Type B pancreatic cell (in vitro differentiated cells): ENCODE measurements at regions not wholly inside any gene's neighbourhood (a gene's known extent, or its start where the extent isn't known, plus 50 kb on each side); places are given as distances from the start of the nearest gene placed in this dataset.

Experiments used
- DNase-seq: peaks from one replicate; pipeline ENCODE4 v3.0.0; 2021; ENCODE audit warnings: mixed read lengths; ENCODE audit not compliant: unreplicated experiment; ENCODE audit errors: extremely low spot score
- H3K27ac Mint-ChIP-seq: 2 replicates; pipeline ENCODE4 v1.8.0; 2021; ENCODE audit warnings: mild to moderate bottlenecking, mixed read lengths
- H3K27me3 Mint-ChIP-seq: 2 replicates; pipeline ENCODE4 v1.8.0; 2021; ENCODE audit warnings: mixed read lengths
- H3K36me3 Mint-ChIP-seq: 2 replicates; pipeline ENCODE4 v1.8.0; 2021; ENCODE audit warnings: mixed read lengths
- H3K4me1 Mint-ChIP-seq: one replicate; pipeline ENCODE4 v1.8.0; 2021; ENCODE audit warnings: mixed read lengths; ENCODE audit not compliant: unreplicated experiment
- H3K4me3 Mint-ChIP-seq: 2 replicates; pipeline ENCODE4 v1.8.0; 2021; ENCODE audit warnings: mild to moderate bottlenecking, mixed read lengths
- H3K9me3 Mint-ChIP-seq: 2 replicates; pipeline ENCODE4 v1.8.0; 2021; ENCODE audit warnings: mixed read lengths
- CTCF ChIP-seq: fragments of 200-600 bp; sonication (generic); conservative IDR thresholded peaks from 2 replicates; pipeline ENCODE4 v1.5.0; 2021; ENCODE audit warnings: antibody characterized with exemption, mild to moderate bottlenecking

- Mint-ChIP-seq H3K36me3 (no peaks in the 10 kb centered on the region), H3K4me3 (no peak overlapping the region), H3K4me1 (no peaks in the 10 kb centered on the region), H3K27ac (no peak overlapping the region), H3K27me3 (peaks cover 3% of the 10 kb centered on the region), H3K9me3 (no peaks in the 10 kb centered on the region)
- DNase-seq = no peak
- TF ChIP-seq CTCF = no peak
Observed at GRCh38 chr2:4122726-4123125, 419.4 kb downstream of the DCDC2C start.

DNA sequence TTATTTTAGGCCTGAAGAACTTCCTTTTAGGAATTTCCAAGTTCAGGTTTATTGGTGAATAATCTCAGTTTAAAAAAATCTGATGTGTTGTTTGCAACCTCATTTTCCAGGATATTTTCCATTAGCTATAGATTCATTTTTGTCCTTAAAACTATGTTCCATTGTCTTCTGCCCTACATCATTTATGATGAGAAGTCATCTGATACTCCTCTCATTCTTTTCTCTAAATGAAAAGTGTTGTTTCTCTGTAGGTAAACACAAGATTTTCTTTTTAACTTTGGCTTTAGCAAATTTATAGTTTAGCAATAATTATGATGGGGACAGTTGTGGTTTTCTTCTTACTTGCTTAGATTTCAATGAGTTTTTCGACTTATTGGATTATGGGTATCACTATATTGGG, 427.3 kb downstream of the DCDC2C start:
- H3K9me3 Mint-ChIP-seq = peaks cover 7% of the 10 kb centered on the region
- DNase-seq = no peak
- no peaks in the 10 kb centered on the region for H3K36me3 Mint-ChIP-seq
- H3K4me3 Mint-ChIP-seq = no peak overlapping the region
- no peak for TF ChIP-seq CTCF
- H3K27me3 Mint-ChIP-seq = no peaks in the 10 kb centered on the region
- H3K27ac Mint-ChIP-seq = no peak overlapping the region
- H3K4me1 Mint-ChIP-seq = peaks cover 6% of the 10 kb centered on the region

DNA sequence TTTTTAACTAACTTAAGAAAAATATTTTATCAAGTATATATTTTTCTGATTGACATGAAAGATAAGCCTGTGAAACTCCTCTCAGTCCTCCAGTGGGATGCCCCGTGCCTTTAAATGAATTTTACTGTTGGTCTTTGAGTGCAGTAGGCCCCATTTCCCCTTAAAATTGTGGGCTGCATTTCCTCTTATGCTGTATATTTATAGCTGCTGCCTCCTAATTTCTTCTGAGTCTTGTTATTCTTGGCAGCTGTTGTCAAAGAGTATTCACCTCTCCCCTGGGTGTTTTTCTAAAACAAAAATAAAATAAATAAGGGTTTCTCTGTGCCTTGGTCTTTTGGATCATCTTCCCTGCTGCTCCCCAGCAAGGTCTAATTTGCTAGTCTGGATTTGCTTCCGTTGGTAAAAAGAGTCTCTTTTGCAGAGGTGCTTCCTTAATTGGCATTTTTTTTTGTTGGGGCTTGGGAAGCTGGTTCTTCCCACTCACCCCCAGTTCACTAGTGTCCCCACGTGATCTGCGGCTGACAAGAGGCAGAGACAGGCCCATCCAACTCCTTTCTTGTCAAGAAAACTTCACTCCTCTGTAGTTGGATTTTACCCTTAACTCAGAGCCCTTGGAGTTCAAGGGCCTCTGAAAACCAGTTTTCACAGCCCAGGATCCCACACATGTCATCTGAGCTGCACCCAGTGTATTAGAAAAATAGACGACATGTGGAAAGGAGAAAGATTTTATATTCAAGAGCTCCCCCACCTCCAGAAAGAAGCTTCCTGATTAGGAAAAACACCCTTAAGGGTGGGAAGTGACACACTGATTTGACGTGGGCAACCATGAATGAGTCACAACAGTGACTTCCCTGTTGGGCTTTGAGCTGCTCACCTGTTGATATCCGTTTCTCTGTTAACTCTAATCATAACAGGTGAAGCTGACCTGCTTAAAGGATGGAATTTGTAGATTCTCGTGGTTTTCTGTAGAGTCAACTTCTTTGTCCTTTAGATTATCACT, 431.5 kb downstream of the DCDC2C start:
- no peaks in the 10 kb centered on the region for H3K27me3 Mint-ChIP-seq
- peaks cover 7% of the 10 kb centered on the region for H3K9me3 Mint-ChIP-seq
- H3K4me3 Mint-ChIP-seq = no peak overlapping the region
- H3K36me3 Mint-ChIP-seq = no peaks in the 10 kb centered on the region
- TF ChIP-seq CTCF = no peak
- no peak overlapping the region for H3K27ac Mint-ChIP-seq
- H3K4me1 Mint-ChIP-seq = peaks cover 9% of the 10 kb centered on the region
- DNase-seq = no peak

GRCh38 chr2:4135765-4136164, 432.4 kb downstream of the DCDC2C start:
- Mint-ChIP-seq H3K9me3 (peaks cover 3% of the 10 kb centered on the region), H3K27ac (no peak overlapping the region), H3K4me1 (peaks cover 19% of the 10 kb centered on the region), H3K36me3 (no peaks in the 10 kb centered on the region), H3K27me3 (no peaks in the 10 kb centered on the region), H3K4me3 (no peak overlapping the region)
- no peak for DNase-seq
- TF ChIP-seq CTCF = no peak

DNA sequence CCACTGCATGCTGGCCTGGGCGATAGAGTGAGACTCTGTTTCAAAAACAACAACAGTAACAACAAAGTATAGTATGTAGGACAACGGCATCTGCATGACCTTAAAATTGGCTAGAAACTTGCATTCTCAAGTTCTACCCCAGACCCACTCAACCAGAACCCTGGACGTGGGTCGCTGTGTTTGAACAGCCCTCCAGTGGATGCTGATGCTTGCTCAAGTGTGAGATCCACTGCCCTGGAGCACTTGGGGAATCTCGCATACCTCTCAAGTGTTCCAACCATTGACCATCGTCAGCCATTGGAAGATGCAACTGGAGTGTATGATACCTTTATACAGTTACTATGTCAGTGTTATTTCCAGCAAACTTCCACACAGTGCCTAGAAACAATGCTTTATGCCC, 435.9 kb downstream of the DCDC2C start:
- no peak overlapping the region for H3K27ac Mint-ChIP-seq
- no peak for TF ChIP-seq CTCF
- peaks cover 19% of the 10 kb centered on the region for H3K4me1 Mint-ChIP-seq

More for the DNA sequence above, 435.9 kb downstream of the DCDC2C start:
- no peak overlapping the region for H3K4me3 Mint-ChIP-seq
- H3K9me3 Mint-ChIP-seq = no peaks in the 10 kb centered on the region
- DNase-seq = no peak
- H3K27me3 Mint-ChIP-seq = no peaks in the 10 kb centered on the region
- no peaks in the 10 kb centered on the region for H3K36me3 Mint-ChIP-seq
